GM15510 (cell line): ENCODE measurements at regions not wholly inside any gene's neighbourhood (a gene's known extent, or its start where the extent isn't known, plus 50 kb on each side); places are given as distances from the start of the nearest gene placed in this dataset.

Source experiments
- POLR2A ChIP-seq: IDR thresholded peaks from 3 replicates; pipeline ENCODE4 v1.6.1; 2011; ENCODE audit warnings: borderline replicate concordance; ENCODE audit not compliant: insufficient read length; ENCODE audit errors: extremely low read depth

DNA sequence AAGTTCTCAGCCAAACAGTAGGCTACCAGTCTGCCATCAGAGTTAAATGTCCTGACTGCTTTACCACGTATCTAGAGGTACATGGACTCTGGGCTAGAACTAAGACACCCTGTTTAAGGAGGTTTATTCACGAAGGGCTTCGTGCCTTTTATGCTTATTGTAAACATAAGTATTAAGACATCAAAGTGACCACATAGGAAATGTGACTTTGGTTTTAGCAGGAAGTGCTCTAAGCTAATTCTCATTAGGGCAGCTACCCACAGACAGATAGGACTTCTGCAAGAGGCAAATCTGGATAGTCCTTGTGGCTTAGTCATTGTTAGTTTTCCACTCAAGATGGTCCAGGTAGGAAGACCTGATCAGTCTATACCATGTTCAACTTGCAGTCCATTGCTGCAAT, 233.3 kb upstream of the MGAT5 start:
- TF ChIP-seq POLR2A: no peak

DNA sequence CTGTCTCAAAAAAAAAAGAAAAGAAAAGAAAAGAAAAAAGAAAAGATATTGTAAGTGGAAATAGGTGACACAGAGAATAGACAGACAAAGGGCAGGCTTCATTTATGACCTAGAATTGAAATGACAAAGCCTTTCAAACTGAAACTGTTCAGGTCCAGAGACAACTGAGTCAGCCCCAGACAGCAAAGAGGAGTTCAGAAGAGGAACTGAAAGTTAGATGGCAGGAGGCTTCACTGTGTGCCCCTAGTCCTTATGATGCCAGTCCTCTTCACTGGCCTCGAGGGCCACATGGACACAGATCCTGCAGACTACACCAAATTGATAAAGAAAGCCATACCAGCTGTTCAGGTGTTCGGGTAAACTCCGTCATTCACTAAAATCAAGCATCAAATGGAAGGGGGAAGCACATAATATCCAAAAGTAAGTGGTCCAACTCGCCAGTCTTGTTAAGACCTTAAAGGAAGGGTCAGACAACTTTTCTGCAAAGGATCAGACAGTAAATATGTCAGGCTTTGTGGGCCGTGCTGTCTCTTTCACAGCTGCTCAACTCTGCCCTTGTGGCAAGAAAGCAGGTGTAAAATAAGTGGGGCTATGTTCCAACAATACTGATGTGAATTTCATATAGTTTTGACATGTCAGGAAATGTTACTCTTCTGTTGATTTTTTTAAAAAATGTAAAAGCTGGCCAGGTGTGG, 231.9 kb upstream of the MGAT5 start:
- no peak for TF ChIP-seq POLR2A

DNA sequence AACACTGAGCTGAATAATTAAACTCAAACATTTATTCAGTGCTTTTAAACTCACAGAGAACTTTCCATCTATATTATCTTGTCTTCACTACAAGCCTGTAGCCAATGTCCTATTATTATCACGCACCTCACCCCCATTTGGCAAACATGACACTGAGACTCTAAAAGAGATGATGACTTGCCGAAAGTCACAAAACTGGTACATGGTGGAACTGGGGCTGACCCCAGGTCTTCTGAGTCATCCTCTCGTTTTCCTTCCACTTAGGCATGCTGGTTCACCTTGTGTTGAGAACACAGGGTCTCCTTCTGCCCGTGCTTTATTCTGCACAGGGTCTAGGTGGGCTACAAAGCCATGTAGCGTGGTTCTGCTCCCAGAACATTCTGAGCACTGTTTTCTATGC, 230.0 kb upstream of the MGAT5 start:
- TF ChIP-seq POLR2A: no peak

DNA sequence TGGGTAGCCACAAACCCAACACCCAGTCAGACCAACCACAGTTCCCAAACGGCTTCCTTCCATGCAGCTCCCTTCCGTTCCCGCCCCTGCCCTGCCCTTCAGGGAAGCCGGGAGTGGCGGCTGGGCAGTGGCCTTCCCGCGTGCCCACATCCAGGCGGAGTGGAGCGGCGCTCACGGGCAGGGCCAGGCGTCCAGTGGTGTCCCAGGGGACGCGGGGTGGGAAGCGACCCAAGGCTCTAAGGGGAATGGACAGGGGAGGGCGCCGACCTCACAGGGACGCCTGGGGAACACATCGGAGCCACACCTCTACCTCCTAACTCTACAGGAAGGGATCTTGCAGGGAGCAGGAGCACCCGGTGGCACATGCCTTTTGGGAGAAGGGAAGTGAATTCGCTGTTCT, 225.9 kb upstream of the MGAT5 start:
- TF ChIP-seq POLR2A: no peak

DNA sequence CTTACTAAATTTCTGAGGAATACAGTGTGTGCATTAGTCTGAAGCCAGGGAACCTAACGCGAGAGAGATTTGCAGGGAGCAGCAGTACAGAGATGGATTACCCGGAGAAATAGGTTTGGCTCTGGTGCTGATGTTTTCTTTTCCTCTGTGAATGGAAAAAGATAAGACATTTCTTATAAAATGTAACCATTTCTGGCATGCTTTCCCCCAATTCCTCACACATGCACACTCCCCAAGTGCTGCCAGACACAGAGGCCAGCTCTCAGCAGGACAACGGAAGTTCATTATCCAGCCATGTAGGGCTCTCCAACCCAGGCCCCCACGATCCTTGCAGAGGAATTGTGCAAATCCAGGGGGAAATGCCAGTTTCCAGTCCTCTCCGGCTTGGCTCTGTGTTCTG, 224.5 kb upstream of the MGAT5 start:
- TF ChIP-seq POLR2A: no peak

DNA sequence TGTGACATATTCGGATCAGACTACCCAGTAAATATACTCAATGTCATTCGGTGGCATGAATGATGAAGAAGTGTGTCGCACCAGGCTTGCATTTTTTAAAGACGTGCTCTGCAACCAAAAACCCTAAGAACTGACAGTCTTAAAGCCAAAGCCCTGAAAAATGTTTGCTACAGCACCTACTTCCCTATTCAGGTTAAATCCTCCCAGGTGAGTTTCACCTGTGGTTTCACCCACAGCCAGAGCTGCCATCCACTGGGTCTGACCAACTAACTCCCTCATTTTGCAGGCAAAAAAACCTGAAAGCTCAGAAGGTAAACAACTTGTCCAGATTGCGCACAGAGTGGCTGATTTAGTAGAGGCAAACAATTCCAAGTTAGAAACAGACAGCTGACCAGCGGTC, 222.3 kb upstream of the MGAT5 start:
- no peak for TF ChIP-seq POLR2A

DNA sequence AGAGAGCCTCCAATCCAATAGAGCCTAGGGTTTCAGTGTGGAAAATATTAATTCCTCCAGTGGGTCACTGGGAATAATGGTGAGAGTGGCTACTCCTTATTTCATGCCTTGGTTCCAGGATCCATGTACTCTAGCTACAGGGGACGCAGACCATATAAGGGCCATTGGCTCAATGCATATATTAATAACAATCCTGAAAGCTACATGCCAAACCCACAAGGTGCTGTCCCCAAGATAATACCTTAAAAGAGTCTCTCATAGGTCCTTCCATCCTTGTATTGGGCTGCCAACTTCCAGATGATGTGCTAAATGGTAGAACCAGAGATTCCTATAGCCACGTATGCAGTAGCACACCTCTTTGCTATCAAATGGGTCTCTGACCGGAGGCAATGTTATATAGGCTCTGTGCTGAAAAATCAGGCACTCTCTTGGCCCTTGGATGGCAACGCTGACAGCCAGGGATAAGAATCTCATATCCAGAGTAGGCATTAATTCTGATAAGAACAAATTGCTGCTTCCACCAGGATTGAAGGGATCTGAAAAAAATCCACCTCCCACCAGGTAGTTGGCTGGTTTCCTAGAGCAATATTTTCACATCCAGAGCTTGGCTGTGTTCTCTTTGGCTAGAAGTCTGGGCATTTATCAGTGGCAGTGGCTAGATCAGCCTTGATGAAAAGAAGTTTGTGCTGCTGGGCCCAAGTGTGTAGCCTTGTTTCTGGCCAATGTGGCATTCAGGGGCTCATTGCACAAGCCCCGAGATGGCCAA, 218.1 kb upstream of the MGAT5 start:
- TF ChIP-seq POLR2A: no peak

DNA sequence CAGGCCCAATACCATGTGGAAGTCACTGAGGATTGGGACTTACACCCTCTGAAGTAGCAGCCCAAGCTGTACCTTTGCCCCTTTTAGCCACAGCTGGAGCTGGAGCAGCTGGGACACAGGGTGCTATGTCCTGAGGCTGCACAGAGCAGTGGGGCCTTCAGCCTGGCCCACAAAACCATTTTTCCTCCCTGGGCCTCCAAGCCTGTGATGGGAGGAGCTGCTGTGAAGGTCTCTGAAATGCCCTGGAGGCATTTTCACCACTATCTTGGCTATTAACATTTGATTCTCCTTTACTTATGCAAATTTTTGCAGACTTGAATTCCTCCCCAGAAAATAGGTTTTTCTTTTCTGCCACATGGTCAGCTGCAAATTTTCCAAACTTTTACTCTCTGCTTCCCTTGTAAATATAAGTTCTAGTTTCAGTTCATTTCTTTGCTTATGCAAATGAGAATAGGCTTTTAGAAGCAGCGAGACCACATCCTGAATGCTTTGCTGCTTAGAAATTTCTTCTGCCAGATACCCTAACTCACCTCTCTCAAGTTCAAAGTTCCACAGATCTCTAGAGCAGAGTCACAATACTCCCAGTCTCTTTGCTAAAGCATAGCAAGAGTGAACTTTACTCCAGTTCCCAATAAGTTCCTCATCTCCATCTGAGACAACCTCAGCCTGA, 213.8 kb upstream of the MGAT5 start:
- TF ChIP-seq POLR2A: no peak

DNA sequence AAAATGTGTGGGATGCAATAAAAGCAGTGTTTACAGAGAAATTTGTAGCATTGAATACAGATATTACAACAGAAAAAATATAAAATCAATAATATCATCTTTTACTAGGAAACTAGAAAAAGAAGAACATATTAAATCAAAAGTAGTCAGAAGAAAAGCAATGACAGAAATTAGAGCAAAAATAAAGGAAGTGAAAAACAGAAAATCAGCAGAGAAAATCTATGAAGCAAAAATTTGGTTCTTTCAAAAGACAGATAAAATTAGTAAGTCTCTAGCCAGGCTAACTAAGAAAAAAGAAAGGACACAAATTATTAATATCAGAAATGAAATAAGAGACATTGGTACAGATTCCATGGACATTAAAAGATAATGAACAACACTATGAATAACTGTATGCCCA, 212.0 kb upstream of the MGAT5 start:
- TF ChIP-seq POLR2A: no peak

DNA sequence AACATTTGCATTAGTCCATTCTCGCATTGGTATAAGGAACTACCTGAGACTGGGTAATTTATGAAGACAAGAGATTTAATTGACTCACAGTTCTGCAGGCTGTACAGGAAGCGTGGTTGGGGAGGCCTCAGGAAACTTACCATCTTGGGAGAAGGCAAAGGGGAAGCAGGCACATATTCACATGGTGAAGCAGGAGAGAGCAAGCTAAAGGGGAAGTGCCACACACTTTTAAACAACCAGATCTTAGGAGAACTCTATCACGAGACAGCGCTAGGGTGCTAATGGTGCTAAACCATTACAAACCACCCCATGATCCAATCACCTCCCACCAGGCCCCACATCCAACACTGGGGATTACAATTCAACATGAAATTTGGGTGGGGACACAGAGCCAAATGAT, 201.7 kb upstream of the MGAT5 start:
- no peak for TF ChIP-seq POLR2A

DNA sequence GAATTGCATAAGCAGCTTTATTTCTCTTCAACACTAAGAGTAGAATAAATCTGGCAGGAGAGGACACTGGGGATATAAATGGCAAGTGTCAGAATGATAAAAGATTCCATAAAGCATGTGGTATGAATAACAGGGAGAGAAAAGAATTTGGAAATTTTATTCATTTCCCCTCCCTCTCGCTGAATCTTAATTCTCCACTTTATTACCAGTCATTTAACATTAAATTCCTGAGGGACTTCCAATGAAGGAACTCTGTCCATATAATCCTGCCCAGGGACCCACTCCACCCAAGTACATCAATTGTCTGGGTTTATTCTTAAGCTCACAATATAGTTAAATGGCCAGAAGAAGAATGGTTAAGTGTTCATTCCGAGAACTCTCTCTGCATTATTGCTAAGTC, 197.7 kb upstream of the MGAT5 start:
- no peak for TF ChIP-seq POLR2A

DNA sequence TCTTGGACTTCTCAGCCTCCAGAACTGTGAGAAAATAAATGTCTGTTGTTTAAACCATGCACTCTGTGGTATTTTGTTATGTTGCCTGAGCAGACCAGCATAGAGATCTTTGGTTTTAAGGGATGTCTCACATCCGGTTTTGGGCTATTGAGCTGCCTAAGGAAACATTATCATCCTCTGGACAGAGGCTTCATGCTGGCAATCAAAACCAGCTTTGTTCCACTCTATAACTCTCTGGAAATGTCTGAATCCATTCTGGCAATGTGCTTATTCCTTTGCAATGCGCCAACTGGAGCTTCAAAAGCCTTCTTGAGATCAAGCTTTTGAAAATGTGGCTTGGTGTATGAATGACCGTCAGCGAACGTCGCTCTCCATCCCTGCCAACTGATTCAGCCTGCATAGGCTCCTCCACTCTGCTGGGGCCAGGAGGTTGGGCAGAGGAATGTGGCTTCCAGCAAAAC, 183.6 kb upstream of the MGAT5 start:
- no peak for TF ChIP-seq POLR2A

DNA sequence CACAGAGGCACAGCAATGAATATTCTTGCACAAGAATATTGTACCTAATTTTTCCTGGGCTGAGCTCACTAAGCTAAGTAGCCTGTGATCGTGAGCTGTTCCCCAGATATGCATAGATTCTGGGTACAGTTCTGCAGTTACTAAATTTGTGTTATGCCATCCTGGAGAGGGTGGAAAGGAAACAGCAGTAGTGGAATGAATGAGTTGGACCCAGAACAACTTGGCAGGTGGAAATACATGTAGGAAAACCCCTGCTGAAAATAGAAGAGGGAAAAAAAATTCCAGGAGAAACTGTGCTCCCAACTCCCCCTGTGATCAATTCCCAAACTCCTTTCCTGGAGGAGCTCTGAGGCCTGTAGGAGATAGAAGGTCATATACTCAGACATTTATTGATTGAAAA, 181.5 kb upstream of the MGAT5 start:
- no peak for TF ChIP-seq POLR2A

DNA sequence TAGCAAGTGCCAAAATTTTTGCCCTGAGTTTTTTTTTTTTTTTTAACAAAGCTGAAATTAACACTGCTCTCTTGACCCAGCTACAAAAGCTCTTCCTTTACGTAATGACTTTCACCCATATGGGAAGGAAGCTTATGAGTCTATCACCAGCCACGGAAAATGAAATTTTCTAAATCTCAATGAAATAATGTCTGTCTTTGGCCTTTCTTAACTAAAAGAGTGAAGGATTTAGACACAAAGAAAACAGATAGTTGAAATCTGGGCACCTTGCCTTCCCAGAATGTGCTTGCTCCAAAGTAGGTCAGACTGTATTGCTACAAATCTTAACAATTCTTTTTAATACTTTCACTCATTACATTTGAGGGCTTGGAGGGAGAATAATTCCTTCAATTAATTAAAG, 180.8 kb upstream of the MGAT5 start:
- TF ChIP-seq POLR2A: no peak

DNA sequence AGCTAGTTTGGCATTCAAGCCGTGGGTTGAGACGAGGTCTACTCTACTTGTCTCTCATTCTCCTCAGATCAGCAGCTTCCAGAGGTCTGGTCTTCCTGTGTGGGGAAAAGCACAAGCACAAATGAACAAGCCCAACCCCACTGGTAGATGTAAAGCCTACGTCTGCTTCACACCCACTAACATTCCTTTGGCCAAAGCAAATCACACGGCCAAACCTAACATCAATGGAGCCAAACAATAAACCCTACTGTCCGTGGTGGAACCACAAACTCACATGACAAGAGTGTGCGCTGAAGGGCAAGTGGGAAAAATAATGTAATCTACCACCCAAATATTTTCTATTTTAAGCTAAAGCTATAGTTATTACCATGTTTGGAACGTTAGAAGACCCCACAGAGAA, 179.3 kb upstream of the MGAT5 start:
- no peak for TF ChIP-seq POLR2A

DNA sequence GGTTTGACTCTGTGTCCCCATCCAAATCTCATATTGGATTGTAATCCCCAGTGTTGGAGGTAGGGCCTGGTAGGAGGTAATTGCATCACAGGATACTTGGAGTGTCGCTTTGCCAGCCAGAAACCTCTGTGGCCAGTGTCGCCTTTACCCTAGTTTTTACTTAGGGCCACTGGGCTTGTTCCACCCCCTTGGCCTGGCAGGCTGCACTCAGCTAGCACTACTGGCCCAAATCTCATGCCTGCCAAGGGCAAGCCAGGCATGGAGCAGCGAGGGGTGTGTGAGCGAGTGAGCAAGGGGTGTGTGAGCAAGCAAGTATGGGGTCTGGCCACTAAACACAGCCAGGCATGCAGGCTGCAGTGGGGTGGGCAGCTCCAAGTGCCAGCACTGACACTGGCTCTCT, 178.7 kb upstream of the MGAT5 start:
- no peak for TF ChIP-seq POLR2A
